C4-2B (cell line): ENCODE measurements at regions not wholly inside any gene's neighbourhood (a gene's known extent, or its start where the extent isn't known, plus 50 kb on each side); places are given as distances from the start of the nearest gene placed in this dataset.

Experiments
- H3K27ac ChIP-seq: fragments of 450-650 bp; 2 replicates; pipeline ENCODE4 v1.5.1; 2017
- ZFX ChIP-seq: fragments of 450-650 bp; IDR thresholded peaks from 2 replicates; pipeline ENCODE4 v1.6.1; 2017
- TF ChIP-seq, protein P1 (sequence below): fragments of 450-650 bp; conservative IDR thresholded peaks from 2 replicates; pipeline ENCODE4 v1.5.1; 2017; ENCODE audit warnings: mild to moderate bottlenecking

DNA sequence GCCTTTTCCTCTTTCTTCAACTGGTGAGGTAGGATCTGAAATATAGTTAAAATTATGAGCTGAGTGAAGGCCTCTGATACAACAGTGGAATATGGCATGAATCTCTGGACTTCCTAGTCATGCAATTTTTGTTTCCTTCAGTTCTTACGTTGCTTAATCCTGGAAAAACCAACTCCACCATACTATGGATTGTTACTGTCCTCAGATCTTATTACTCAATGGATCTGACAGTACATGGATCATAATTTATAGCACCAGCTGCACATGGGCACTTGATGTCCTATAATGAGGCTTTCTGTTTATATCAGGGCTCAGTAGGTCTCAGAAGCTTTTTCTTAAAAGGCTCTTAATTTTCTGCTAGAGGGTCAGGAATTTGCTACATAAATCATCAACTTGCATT, 1341.0 kb upstream of the EYS start:
- TF ChIP-seq, protein P1, sequence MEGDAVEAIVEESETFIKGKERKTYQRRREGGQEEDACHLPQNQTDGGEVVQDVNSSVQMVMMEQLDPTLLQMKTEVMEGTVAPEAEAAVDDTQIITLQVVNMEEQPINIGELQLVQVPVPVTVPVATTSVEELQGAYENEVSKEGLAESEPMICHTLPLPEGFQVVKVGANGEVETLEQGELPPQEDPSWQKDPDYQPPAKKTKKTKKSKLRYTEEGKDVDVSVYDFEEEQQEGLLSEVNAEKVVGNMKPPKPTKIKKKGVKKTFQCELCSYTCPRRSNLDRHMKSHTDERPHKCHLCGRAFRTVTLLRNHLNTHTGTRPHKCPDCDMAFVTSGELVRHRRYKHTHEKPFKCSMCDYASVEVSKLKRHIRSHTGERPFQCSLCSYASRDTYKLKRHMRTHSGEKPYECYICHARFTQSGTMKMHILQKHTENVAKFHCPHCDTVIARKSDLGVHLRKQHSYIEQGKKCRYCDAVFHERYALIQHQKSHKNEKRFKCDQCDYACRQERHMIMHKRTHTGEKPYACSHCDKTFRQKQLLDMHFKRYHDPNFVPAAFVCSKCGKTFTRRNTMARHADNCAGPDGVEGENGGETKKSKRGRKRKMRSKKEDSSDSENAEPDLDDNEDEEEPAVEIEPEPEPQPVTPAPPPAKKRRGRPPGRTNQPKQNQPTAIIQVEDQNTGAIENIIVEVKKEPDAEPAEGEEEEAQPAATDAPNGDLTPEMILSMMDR, result no peak
- no peak for TF ChIP-seq ZFX
- no peak overlapping the region for H3K27ac ChIP-seq

DNA sequence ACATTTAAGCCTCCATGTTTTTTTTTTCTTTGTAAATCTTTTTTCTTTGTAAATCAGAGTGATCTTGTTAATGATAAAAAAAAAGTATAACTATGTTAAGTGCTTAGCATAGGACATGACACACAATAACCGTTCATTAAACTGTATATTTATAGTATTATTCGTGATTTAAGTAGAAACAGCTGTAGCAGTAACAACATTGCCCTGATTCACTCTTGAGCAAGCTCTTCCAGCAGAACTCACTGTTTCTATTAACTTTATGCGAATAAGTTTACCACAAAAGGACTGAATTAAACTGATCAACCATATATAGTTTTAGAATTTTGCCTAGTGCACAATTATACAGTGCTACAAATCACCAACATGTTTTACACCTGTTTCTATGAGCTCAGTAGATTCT, 1338.0 kb upstream of the EYS start:
- TF ChIP-seq, protein P1, result no peak
- no peak for TF ChIP-seq ZFX

DNA sequence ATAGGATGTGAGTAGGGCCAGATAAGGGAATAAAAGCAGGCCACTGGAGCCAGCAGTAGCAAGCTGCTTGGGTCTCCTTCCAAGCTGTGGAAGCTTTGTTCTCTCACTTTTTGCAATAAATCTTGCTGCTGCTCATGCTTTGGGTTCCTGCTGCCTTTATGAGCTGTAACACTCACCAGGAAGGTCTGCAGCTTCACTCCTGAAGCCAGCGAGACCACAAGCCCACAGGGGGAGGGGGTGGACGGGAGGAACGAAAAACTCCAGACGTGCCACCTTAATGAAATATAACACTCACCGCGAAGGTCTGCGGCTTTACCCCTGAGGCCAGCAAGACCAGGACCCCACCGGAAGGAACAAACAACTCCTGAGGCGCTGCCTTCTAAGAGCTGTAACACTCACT, 1324.4 kb upstream of the EYS start:
- TF ChIP-seq, protein P1, result no peak
- no peak for TF ChIP-seq ZFX
- H3K27ac ChIP-seq, result no peak overlapping the region

More for the DNA sequence above, 1338.0 kb upstream of the EYS start:
- no peak overlapping the region for H3K27ac ChIP-seq

DNA sequence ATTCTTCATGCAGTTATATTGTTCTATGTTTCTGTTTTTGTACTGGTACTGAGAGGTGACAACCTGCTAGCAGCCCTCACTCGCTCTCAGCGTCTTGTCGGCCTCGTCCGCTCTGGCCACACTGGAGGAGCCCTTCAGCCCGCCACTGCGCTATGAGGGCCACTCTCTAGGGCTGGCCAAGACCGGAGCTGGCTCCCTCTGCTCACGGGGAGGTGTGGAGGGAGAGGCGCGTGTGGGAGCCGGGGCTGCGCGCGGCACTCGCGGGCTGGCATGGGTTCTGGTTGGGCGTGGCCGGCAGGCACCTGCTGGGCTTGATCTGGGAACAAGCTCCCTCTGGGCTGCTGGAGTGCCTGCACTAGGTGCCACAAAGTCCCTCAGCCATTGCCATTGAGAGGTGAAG, 1323.8 kb upstream of the EYS start:
- TF ChIP-seq, protein P1, result no peak
- no peak for TF ChIP-seq ZFX
- H3K27ac ChIP-seq, result no peak overlapping the region

DNA sequence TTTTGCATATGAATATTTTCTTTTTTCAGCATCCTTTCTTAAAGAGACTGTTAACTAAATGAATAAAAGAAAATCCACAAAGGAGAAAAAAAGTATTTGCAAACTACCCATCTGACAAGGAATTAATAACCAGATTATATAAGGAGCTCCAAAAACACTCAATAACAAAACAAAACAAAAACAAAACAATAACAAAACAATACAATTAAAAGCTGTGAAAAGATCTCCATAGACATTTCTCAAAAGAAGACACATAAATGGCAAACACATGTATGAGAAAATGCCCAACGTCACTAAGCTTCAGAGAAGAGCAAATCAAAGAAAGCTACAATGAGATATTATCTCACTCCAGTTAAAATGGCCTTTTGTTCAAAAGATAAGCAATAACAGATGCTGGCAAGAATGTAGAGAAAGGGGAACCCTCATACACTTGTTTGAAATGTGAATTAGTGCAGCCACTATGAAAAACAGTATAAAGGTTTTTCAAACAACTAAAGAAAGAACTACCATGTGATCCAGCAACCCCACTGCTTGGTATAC, 1310.0 kb upstream of the EYS start:
- H3K27ac ChIP-seq, result no peak overlapping the region
- TF ChIP-seq ZFX, result no peak
- TF ChIP-seq, protein P1, result no peak

DNA sequence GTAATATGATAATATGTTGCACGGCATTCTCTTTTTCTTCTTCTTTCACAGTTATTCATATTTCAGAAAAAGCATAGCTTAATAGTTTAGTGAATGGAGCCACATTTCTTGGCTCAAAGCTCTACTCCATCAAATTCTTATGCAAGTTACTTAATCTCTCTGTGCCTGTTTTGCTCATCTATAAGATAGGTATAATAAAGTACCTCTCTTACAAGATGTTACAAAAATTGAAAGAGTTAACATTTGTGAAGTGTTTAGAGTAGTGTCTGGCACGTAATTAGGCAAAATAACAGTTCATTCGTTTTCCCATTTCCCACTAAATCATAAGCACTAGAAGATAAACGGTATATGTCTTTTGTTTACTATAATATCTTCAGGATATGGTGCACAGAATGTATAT, 1304.4 kb upstream of the EYS start:
- no peak overlapping the region for H3K27ac ChIP-seq
- TF ChIP-seq ZFX, result no peak
- TF ChIP-seq, protein P1, result no peak

DNA sequence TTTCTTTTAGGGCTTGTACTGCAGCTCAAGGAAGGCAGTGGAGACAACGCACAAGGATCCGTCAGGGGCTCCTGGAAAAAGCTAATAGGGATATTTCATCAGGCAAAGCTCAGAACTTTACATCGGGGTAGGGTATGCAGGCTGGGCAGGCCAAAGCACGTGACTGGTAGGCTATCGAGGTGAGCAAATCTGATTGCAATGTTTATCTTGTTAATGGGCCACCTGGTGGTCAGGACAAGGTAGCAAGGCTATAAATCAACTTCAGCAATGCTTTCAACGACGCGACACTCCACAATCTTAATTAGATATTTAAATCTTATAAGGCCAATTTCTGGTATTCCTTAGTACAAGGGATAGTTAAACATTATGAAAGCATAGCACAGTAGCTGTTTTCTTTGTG, 1302.8 kb upstream of the EYS start:
- TF ChIP-seq, protein P1, result peak; percentile 63
- TF ChIP-seq ZFX, result no peak
- no peak overlapping the region for H3K27ac ChIP-seq
